Daoy (cell line): ENCODE measurements at regions not wholly inside any gene's neighbourhood (a gene's known extent, or its start where the extent isn't known, plus 50 kb on each side); places are given as distances from the start of the nearest gene placed in this dataset.

Experiments used
- DNase-seq: peaks from one replicate; pipeline ENCODE4 v3.0.0-alpha.2; 2015; ENCODE audit warnings: low read depth

- DNase-seq = no peak
Observed at GRCh38 chrX:26375346-26375745, 159.4 kb downstream of the MAGEB5 start.

- DNase-seq = no peak
Observed at GRCh38 chrX:26373829-26374228, 157.9 kb downstream of the MAGEB5 start.

GRCh38 chrX:26352891-26353430 is 137.0 kb downstream of the MAGEB5 start:
- DNase-seq = no peak

- no peak for DNase-seq
Observed at GRCh38 chrX:26347171-26347570, 131.2 kb downstream of the MAGEB5 start.

GRCh38 chrX:26334232-26334631 is 118.3 kb downstream of the MAGEB5 start:
- no peak for DNase-seq

GRCh38 chrX:26328608-26329319 is 112.8 kb downstream of the MAGEB5 start:
- DNase-seq = no peak

GRCh38 chrX:26309262-26309661 is 93.3 kb downstream of the MAGEB5 start:
- no peak for DNase-seq

GRCh38 chrX:26295425-26295824 is 79.5 kb downstream of the MAGEB5 start:
- no peak for DNase-seq

GRCh38 chrX:26286836-26287235 is 70.9 kb downstream of the MAGEB5 start:
- DNase-seq = no peak
